ENCODE measurements at regions not wholly inside any gene's neighbourhood (a gene's known extent, or its start where the extent isn't known, plus 50 kb on each side); places are given as distances from the start of the nearest gene placed in this dataset.

DNA sequence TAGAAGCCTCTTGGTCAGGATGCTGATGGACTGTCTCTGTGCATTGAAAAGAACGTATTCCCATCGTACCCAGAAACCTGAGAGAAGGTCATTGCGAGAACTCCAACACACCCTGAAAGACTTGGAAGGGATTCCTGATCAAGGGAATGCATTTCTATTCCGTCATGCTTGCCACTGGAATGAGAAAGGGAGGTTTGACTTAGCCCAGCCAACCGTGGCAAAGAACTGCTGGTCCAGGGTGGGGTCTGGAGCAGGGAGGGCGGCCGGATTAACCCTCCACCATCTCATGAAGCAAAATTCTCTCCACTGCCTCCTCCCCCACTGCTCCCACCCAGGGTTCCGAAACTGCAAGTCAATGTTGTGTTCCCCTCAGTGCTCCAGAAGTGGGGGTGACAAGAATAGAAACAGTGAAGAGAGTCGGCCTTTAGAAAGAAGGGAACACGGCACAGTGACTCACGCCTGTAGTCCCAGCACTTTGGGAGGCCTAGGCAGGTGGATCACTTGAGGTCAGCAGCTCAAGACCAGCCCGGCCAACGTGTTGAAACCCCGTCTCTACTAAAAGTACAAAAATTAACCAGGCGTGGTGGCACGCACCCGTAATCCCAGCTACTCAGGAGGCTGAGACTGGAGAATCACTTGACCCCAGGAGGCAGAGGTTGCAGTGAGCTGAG, 137.5 kb upstream of the MGMT start:
- WGBS (ENCODE audit: insufficient coverage, low coverage, missing lambda C conversion rate) = 2% methylated on average over 10 of the region's 17 CpGs
- ATAC-seq = no peak

More for the DNA sequence above, 137.5 kb upstream of the MGMT start:
- Histone ChIP-seq H4K20me1 (replicated peaks; ENCODE audit: control insufficient read depth, insufficient read depth, low read length) (no peaks in the 10 kb centered on the region), H3K4me3 (no peak overlapping the region), H3K4me2 (ENCODE audit: insufficient read depth, low read length) (no peak overlapping the region), H2AFZ (ENCODE audit: low read depth, low read length) (no peak overlapping the region), H3K9ac (ENCODE audit: insufficient read depth in 1 of 2, low read depth in 2 of 2, low read length in 2 of 2) (no peak overlapping the region), H3K27ac (ENCODE audit: extremely low read depth, low read depth, low read length) (no peak overlapping the region), H3K9me1 (ENCODE audit: control insufficient read depth, insufficient read depth, low read length) (no peaks in the 10 kb centered on the region), H3K4me1 (replicated peaks in 1 of 2; ENCODE audit: control insufficient read depth in 2 of 2, insufficient read depth in 2 of 2, low read length in 2 of 2) (no peaks in the 10 kb centered on the region), H3K27me3 (ENCODE audit: control insufficient read depth in 2 of 2, insufficient read depth in 2 of 2, low read length in 2 of 2) (peaks cover 0 to 5% of the 10 kb centered on the region in 2 experiments; a peak in 1 of 5 replicates), H3K36me3 (ENCODE audit: control insufficient read depth, insufficient read depth, low read length) (no peaks in the 10 kb centered on the region), H3K9me3 (replicated peaks; ENCODE audit: control insufficient read depth, insufficient read depth, low read depth, low read length) (no peaks in the 10 kb centered on the region), H3K79me2 (ENCODE audit: control insufficient read depth, insufficient read depth, low read length) (no peaks in the 10 kb centered on the region)
- intact Hi-C loops (cut with micrococcal nuclease) (no loop called here), in situ Hi-C loops (cut with MboI) (no loop called here)
- BruUV-seq (replicated peaks) = no TSS peak
- TF ChIP-seq NFE2 (IDR thresholded peaks at IDR 0.05; ENCODE audit: low read depth) (no peak), KLF13 (tag; IDR thresholded peaks at IDR 0.05; ENCODE audit: borderline replicate concordance, low read depth) (no peak), ZNF668 (CRISPR knock-in tag; IDR thresholded peaks at IDR 0.05) (no peak), RBM17 (IDR thresholded peaks at IDR 0.05; ENCODE audit: borderline replicate concordance, low read depth, low read length) (no peak), ZBTB17 (CRISPR knock-in tag; IDR thresholded peaks at IDR 0.05) (no peak), TFAM (CRISPR knock-in tag; conservative IDR thresholded peaks at IDR 0.05) (no peak), HDAC3 (IDR thresholded peaks at IDR 0.05; ENCODE audit: borderline replicate concordance, partially characterized antibody) (no peak), SRSF1 (IDR thresholded peaks at IDR 0.05; ENCODE audit: low read depth, low read length) (no peak), PHF21A (IDR thresholded peaks at IDR 0.05; ENCODE audit: borderline replicate concordance, low read depth) (no peak), MEF2D (tag; conservative IDR thresholded peaks at IDR 0.05; ENCODE audit: low read depth) (no peak), ASH1L (IDR thresholded peaks at IDR 0.05; ENCODE audit: borderline replicate concordance, low read depth, partially characterized antibody) (no peak), DIDO1 (tag; IDR thresholded peaks at IDR 0.05; ENCODE audit: low read depth) (no peak), DDX20 (tag; IDR thresholded peaks at IDR 0.05; ENCODE audit: low read depth) (no peak)
- TF ChIP-seq, protein P1, sequence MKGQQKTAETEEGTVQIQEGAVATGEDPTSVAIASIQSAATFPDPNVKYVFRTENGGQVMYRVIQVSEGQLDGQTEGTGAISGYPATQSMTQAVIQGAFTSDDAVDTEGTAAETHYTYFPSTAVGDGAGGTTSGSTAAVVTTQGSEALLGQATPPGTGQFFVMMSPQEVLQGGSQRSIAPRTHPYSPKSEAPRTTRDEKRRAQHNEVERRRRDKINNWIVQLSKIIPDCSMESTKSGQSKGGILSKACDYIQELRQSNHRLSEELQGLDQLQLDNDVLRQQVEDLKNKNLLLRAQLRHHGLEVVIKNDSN (CRISPR knock-in tag; IDR thresholded peaks at IDR 0.05) = no peak
- TF ChIP-seq, protein P2, sequence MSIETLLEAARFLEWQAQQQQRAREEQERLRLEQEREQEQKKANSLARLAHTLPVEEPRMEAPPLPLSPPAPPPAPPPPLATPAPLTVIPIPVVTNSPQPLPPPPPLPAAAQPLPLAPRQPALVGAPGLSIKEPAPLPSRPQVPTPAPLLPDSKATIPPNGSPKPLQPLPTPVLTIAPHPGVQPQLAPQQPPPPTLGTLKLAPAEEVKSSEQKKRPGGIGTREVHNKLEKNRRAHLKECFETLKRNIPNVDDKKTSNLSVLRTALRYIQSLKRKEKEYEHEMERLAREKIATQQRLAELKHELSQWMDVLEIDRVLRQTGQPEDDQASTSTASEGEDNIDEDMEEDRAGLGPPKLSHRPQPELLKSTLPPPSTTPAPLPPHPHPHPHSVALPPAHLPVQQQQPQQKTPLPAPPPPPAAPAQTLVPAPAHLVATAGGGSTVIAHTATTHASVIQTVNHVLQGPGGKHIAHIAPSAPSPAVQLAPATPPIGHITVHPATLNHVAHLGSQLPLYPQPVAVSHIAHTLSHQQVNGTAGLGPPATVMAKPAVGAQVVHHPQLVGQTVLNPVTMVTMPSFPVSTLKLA (conservative IDR thresholded peaks at IDR 0.05) = no peak
- FAIRE-seq = no peak
- DNase-seq (ENCODE audit: extremely low read depth in 1 of 4, low spot score in 3 of 4) = no peak
- POLR2A ChIA-PET = interaction anchor here (0.6 kb wide), 1 partner anchor 29 kb away, joined by 3 read pairs; no protein-coding TSS in a partner anchor
- CTCF ChIA-PET (ENCODE audit: low intra/inter-chr PET ratio) = no interaction called here

Data from K562 (cell line).